ENCODE measurements at regions not wholly inside any gene's neighbourhood (a gene's known extent, or its start where the extent isn't known, plus 50 kb on each side); places are given as distances from the start of the nearest gene placed in this dataset.

GRCh38 chr7:136062625-136063325 is 85.6 kb upstream of the MTPN start:
- DNase-seq (ENCODE audit: low read depth) = no peak
- H3K4me3 ChIP-seq (ENCODE audit: control insufficient read depth, low read depth, low read length) = no peak overlapping the region
- TF ChIP-seq CTCF (conservative IDR thresholded peaks at IDR 0.05; ENCODE audit: control insufficient read depth, insufficient read depth, low read depth, low read length) = no peak

GRCh38 chr7:136061433-136061832 is 84.3 kb upstream of the MTPN start:
- H3K4me3 ChIP-seq (ENCODE audit: control insufficient read depth, low read depth, low read length) = no peak overlapping the region
- DNase-seq (ENCODE audit: low read depth) = no peak
- no peak for TF ChIP-seq CTCF (conservative IDR thresholded peaks at IDR 0.05; ENCODE audit: control insufficient read depth, insufficient read depth, low read depth, low read length)

GRCh38 chr7:136058546-136058945 is 81.4 kb upstream of the MTPN start:
- DNase-seq (ENCODE audit: low read depth) = no peak
- H3K4me3 ChIP-seq (ENCODE audit: control insufficient read depth, low read depth, low read length) = no peak overlapping the region
- no peak for TF ChIP-seq CTCF (conservative IDR thresholded peaks at IDR 0.05; ENCODE audit: control insufficient read depth, insufficient read depth, low read depth, low read length)

GRCh38 chr7:136057509-136057908 is 80.3 kb upstream of the MTPN start:
- no peak for TF ChIP-seq CTCF (conservative IDR thresholded peaks at IDR 0.05; ENCODE audit: control insufficient read depth, insufficient read depth, low read depth, low read length)
- DNase-seq (ENCODE audit: low read depth) = no peak
- H3K4me3 ChIP-seq (ENCODE audit: control insufficient read depth, low read depth, low read length) = no peak overlapping the region

- no peak for TF ChIP-seq CTCF (conservative IDR thresholded peaks at IDR 0.05; ENCODE audit: control insufficient read depth, insufficient read depth, low read depth, low read length)
- DNase-seq (ENCODE audit: low read depth) = no peak
- H3K4me3 ChIP-seq (ENCODE audit: control insufficient read depth, low read depth, low read length) = no peak overlapping the region
Observed at GRCh38 chr7:136056651-136057231, 79.6 kb upstream of the MTPN start.

- no peak for DNase-seq (ENCODE audit: low read depth)
- TF ChIP-seq CTCF (conservative IDR thresholded peaks at IDR 0.05; ENCODE audit: control insufficient read depth, insufficient read depth, low read depth, low read length) = no peak
- H3K4me3 ChIP-seq (ENCODE audit: control insufficient read depth, low read depth, low read length) = no peak overlapping the region
Observed at GRCh38 chr7:136055266-136055665, 78.1 kb upstream of the MTPN start.

Measured in fibroblast of mammary gland (primary cell).